IPS DF 6.9 (cell line): ENCODE measurements at regions not wholly inside any gene's neighbourhood (a gene's known extent, or its start where the extent isn't known, plus 50 kb on each side); places are given as distances from the start of the nearest gene placed in this dataset.

Experiments
- DNase-seq: peaks from one replicate; pipeline ENCODE4 v3.0.0-alpha.2; 2013; ENCODE audit warnings: low read depth, low spot score
- H3K27ac ChIP-seq: one replicate; pipeline ENCODE4 v1.5.1; 2013; ENCODE audit warnings: low read length, control low read depth
- H3K27me3 ChIP-seq: 2 replicates; pipeline ENCODE4 v1.6.1; 2013; ENCODE audit warnings: mild to moderate bottlenecking, low read length; ENCODE audit not compliant: control insufficient read depth, insufficient read depth
- H3K36me3 ChIP-seq: 2 replicates; pipeline ENCODE4 v1.6.1; 2013; ENCODE audit warnings: low read length; ENCODE audit not compliant: control insufficient read depth, insufficient read depth
- H3K4me1 ChIP-seq: 2 replicates; pipeline ENCODE4 v1.6.1; 2013; ENCODE audit warnings: low read length; ENCODE audit not compliant: control insufficient read depth, insufficient read depth
- H3K4me3 ChIP-seq: 2 replicates; pipeline ENCODE4 v1.5.1; 2013; ENCODE audit warnings: mild to moderate bottlenecking, low read length
- H3K9me3 ChIP-seq: 2 replicates; pipeline ENCODE4 v1.6.1; 2013; ENCODE audit warnings: low read length, inconsistent platforms; ENCODE audit not compliant: control insufficient read depth, insufficient read depth
- WGBS: extraction: QIAGEN DNeasy Blood & Tissue Kit; methylation state at CpG from one replicate; pipeline ENCODE4 v1.1.7; 2013; ENCODE audit warnings: mixed read lengths, missing lambda C conversion rate; ENCODE audit not compliant: insufficient read length, insufficient coverage; 5-methylcytosine and 5-hydroxymethylcytosine counted together

DNA sequence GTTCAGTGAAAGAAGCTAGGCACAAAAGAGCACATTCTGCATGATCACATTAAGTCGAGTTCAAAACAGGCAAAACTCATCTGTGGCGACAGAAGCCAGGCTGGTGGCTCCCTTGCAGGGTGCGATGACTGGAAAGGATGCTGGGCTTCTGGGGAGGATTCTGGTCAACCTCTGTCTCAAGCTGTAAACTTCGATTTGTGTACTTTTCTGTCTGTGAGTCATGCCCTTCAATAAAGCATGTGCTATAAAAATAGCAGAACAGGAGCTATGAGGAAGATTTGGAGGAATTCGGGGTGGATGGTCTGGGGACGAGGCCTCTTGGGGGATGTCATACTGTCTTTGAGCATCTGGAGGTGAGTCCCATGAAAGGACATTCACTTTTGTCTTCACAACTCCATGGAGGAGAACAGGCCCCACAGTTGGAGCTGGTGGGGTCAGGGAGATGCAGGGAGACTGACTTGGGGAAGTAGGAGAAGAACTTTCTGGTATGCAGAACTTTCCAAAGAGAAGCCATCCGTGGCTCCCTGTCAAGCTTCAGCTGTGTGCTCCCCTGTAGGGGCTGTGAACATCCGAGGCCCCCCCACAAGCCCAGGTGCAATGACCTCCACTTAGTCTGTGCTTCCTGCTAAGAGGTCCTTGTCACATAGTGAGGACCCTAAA, 77.8 kb upstream of the LINC01488 start:
- 0 out of 2 replicates have a peak, but pooled peaks cover 1% of the 10 kb centered on the region for H3K4me1 ChIP-seq
- no peak for DNase-seq

DNA sequence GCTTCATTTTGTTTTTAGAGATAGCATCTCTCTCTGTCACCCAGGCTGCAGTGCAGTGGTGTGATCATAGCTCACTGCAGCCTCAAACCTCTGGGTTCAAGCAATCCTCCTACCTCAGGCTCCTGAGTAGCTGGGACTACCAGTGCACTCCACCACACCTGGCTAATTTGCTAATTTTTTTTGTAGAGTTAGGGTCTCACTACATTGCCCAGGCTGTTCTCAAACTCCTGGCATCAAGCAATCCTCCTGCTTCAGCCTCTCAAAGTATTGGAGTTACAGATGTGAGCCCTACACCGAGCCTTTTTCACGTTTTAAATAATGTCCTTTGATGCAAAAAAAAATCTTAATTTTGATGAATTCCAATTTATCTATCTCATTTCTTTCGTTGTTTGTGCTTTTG, 75.4 kb upstream of the LINC01488 start:
- no CpG with 5 or more reads among the region's 3 CpGs for WGBS
- Histone ChIP-seq H3K9me3 (no peaks in the 10 kb centered on the region), H3K4me3 (no peak overlapping the region), H3K27me3 (no peaks in the 10 kb centered on the region), H3K27ac (no peak overlapping the region), H3K4me1 (no peaks in the 10 kb centered on the region), H3K36me3 (no peaks in the 10 kb centered on the region)
- no peak for DNase-seq

More for the DNA sequence above, 77.8 kb upstream of the LINC01488 start:
- Histone ChIP-seq H3K27ac (no peak overlapping the region), H3K9me3 (no peaks in the 10 kb centered on the region), H3K4me3 (no peak overlapping the region), H3K27me3 (no peaks in the 10 kb centered on the region), H3K36me3 (no peaks in the 10 kb centered on the region)
- no CpG with 5 or more reads among the region's 8 CpGs for WGBS

DNA sequence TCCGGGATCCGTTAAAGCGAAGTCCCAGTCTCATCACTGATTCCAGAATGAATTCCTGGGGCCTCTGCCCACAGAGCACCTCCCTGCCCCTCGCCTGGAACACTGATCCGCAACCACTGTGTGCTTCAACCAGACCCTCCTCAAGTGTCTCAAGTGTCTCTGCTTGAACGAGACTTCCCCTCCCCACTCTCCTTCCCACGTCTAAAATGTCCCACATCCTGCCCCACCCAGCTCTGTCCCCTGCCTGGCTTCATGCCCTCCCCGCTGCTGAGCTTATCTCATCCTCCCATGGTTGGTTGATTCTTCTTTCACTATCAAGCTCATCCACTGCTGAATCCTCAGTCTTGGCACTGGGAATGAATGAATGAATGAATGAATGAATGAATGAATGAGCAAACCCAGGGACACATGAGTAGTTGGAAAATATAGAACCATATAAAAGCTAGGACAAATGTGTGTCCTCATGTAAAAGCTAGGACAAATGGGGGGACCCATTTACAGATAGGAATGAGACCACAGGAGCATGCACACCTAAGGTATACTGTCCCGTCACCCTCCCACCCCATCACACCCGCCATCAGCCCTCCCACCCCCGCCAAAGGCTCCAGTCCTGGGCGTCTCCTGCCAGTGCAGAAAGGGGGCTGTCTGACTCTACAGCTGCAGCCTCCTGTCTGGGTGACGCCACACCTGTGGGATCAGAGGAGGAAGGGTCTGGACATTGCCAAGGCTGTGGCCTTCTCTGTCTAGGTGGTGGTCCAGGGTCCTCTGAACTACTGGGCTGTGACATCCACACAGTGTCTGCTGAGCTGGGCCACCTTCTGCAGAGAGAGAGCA, 71.4 kb upstream of the LINC01488 start:
- H3K27ac ChIP-seq: no peak overlapping the region
- WGBS: no CpG with 5 or more reads among the region's 13 CpGs
- H3K27me3 ChIP-seq: no peaks in the 10 kb centered on the region
- DNase-seq: no peak
- no peaks in the 10 kb centered on the region for H3K4me1 ChIP-seq
- H3K9me3 ChIP-seq: no peaks in the 10 kb centered on the region
- H3K36me3 ChIP-seq: no peaks in the 10 kb centered on the region
- H3K4me3 ChIP-seq: no peak overlapping the region

DNA sequence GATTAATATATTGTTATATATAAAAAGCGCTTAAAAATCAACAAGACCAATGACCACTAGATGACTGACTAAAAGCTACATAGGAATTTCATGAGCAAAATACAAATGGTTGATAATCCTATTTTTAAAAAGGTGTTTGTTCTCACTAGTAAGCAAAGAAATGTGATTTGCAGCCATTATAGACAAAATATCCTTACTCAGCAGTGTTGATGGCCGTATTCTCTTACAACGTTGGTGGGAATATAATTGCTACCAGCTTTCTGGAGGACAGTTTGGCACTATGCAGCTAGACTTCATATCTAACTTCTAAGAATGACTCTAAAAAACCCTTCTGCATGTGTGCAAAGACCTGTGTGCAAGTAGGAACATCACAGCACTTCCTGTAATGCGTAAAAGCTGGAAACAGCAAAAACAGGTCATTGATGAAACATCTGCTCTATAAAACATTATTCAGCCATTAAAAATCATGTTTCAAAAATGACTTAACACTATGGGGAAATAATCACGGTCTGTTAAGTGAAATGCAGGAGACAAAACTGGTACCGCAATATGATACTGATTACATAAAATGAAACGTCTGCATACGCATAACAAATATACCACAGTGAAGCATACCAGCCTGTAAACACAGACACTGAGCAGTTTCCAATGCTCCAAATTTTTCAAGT, 70.1 kb upstream of the LINC01488 start:
- Histone ChIP-seq H3K27ac (no peak overlapping the region), H3K4me3 (no peak overlapping the region), H3K36me3 (no peaks in the 10 kb centered on the region), H3K27me3 (no peaks in the 10 kb centered on the region), H3K9me3 (no peaks in the 10 kb centered on the region), H3K4me1 (no peaks in the 10 kb centered on the region)
- DNase-seq: no peak
- WGBS: no CpG with 5 or more reads among the region's 8 CpGs

GRCh38 chr11:69413015-69413801, 68.3 kb upstream of the LINC01488 start:
- WGBS: no CpG with 5 or more reads among the region's 16 CpGs
- no peaks in the 10 kb centered on the region for H3K27me3 ChIP-seq
- DNase-seq: no peak
- H3K27ac ChIP-seq: no peak overlapping the region
- H3K9me3 ChIP-seq: no peaks in the 10 kb centered on the region
- no peak overlapping the region for H3K4me3 ChIP-seq
- 0 out of 2 replicates have a peak, but pooled peaks cover 2% of the 10 kb centered on the region for H3K4me1 ChIP-seq
- H3K36me3 ChIP-seq: no peaks in the 10 kb centered on the region

DNA sequence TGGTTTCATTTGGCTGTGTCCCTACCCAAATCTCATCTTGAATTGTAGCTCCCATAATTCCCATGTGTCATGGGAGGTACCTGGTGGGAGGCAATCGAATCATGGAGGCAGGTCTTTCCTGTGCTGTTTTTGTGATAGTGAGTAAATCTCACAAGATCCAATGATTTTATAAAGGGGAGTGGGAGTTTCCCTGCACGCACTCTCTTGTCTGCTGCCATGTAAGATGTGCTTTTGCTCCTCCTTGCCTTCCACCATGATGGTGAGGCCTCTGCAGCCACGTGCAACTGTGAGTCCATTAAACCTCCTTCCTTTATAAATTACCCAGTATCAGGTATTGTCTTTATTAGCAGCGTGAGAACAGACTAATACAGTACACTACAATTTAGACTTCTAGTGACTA, 67.5 kb upstream of the LINC01488 start:
- no peak overlapping the region for H3K4me3 ChIP-seq
- 0 out of 2 replicates have a peak, but pooled peaks cover 2% of the 10 kb centered on the region for H3K4me1 ChIP-seq
- no peaks in the 10 kb centered on the region for H3K27me3 ChIP-seq
- no CpG with 5 or more reads among the region's 4 CpGs for WGBS
- DNase-seq: no peak
- no peaks in the 10 kb centered on the region for H3K9me3 ChIP-seq
- no peaks in the 10 kb centered on the region for H3K36me3 ChIP-seq
- H3K27ac ChIP-seq: no peak overlapping the region

GRCh38 chr11:69414773-69415187, 66.7 kb upstream of the LINC01488 start:
- H3K4me3 ChIP-seq: no peak overlapping the region
- DNase-seq: no peak
- H3K9me3 ChIP-seq: no peaks in the 10 kb centered on the region
- H3K27ac ChIP-seq: no peak overlapping the region
- H3K27me3 ChIP-seq: no peaks in the 10 kb centered on the region
- WGBS: no CpG with 5 or more reads among the region's 14 CpGs
- 0 out of 2 replicates have a peak, but pooled peaks cover 2% of the 10 kb centered on the region for H3K4me1 ChIP-seq
- H3K36me3 ChIP-seq: no peaks in the 10 kb centered on the region

- Histone ChIP-seq H3K4me3 (no peak overlapping the region), H3K27ac (no peak overlapping the region), H3K27me3 (no peaks in the 10 kb centered on the region), H3K4me1 (peaks cover 5% of the 10 kb centered on the region; the same call in 1 of the 2 replicates), H3K36me3 (no peaks in the 10 kb centered on the region), H3K9me3 (no peaks in the 10 kb centered on the region)
- WGBS: no CpG with 5 or more reads among the region's 12 CpGs
- no peak for DNase-seq
These were observed 65.9 kb upstream of the LINC01488 start for GRCh38 chr11:69415411-69416142.

DNA sequence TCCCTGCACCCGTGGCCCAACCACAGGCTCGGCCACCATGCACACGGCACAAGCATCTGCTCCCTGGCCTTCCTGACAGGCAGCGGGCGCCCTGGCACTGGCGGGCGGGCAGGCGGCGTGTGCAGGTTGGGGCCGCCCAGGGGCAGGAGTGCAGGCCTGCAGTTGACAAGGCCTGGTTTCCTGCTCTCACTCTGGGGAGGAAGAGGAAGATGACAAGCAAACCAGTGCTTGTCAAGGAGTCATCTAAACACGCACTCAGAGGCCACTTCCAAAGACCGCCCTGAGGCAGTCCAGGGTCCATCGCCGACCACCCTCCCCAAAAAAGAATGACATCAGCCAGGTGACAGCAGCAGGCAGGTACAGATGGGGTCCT, 65.3 kb upstream of the LINC01488 start:
- H3K9me3 ChIP-seq: no peaks in the 10 kb centered on the region
- no peak for DNase-seq
- H3K4me3 ChIP-seq: no peak overlapping the region
- peaks cover 6% of the 10 kb centered on the region; the same call in 1 of the 2 replicates for H3K4me1 ChIP-seq
- no peaks in the 10 kb centered on the region for H3K27me3 ChIP-seq
- H3K36me3 ChIP-seq: no peaks in the 10 kb centered on the region
- H3K27ac ChIP-seq: no peak overlapping the region
- no CpG with 5 or more reads among the region's 14 CpGs for WGBS
